ENCODE measurements at regions not wholly inside any gene's neighbourhood (a gene's known extent, or its start where the extent isn't known, plus 50 kb on each side); places are given as distances from the start of the nearest gene placed in this dataset.

DNA sequence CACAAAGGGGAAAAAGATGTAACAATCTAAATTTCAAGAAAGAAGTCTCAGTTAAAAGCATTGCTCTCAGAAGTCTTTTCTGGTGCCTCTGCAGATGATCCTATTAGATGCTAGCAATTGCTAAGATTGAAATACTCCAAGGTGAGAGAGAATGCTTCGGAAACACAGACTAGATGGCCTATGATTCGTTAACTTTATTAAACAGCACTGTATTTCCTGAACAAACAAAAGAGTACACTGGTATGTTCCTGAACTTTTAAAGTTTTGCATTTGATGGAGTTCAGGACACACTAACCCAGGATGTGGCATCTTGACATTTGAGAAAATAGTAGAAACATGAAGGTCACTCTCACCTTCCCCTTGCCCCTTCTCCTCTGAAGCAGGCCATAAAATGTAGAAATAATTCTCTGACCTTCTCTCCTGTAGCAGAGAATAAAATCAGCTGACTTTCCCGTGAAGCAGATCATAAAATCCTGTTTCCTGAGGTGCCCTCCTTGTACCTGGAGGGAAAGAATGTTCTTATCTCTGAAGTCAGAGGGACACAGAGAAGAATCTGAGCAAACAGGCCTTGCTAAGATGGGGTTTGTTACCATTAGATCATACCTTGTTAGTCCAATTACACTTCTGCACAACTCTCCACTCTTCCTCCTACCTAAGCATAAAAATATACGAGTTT, 142.9 kb upstream of the USP25 start:
- Histone ChIP-seq H3K9me3 (replicated peaks in 1 of 2; ENCODE audit: control insufficient read depth in 2 of 2, insufficient read depth in 1 of 2, low read depth in 1 of 2, low read length in 2 of 2) (no peaks in the 10 kb centered on the region), H4K91ac (ENCODE audit: low read depth, low read length, poor library complexity) (no peak overlapping the region), H3K4me1 (ENCODE audit: control insufficient read depth in 2 of 2, insufficient read depth in 1 of 2, low read depth in 1 of 2, low read length in 2 of 2) (peaks cover 0 to 6% of the 10 kb centered on the region in 2 donors), H3K27me3 (ENCODE audit: control insufficient read depth in 3 of 3, insufficient read depth in 3 of 3, low read depth in 1 of 3, low read length in 3 of 3) (peaks cover 0 to 8% (median 0%) of the 10 kb centered on the region in 3 experiments), H3K9ac (ENCODE audit: low read depth, low read length, poor library complexity) (no peak overlapping the region), H2BK5ac (ENCODE audit: low read length) (no peak overlapping the region), H4K8ac (ENCODE audit: low read depth, low read length) (no peak overlapping the region), H3K18ac (ENCODE audit: low read length) (no peak overlapping the region), H2AFZ (ENCODE audit: low read length) (no peak overlapping the region), H3K36me3 (replicated peaks in 1 of 2; ENCODE audit: control insufficient read depth in 2 of 2, insufficient read depth in 2 of 2, low read length in 2 of 2) (no peaks in the 10 kb centered on the region), H2BK120ac (ENCODE audit: low read depth, low read length) (no peak overlapping the region), H3K4me3 (ENCODE audit: low read length in 2 of 2) (no peak overlapping the region), H3K14ac (ENCODE audit: low read length) (no peak overlapping the region), H3K79me1 (ENCODE audit: low read depth, low read length) (no peaks in the 10 kb centered on the region), H3K23ac (ENCODE audit: low read depth, low read length, poor library complexity) (no peak overlapping the region), H3K4me2 (ENCODE audit: insufficient read depth, low read length, poor library complexity, severe bottlenecking) (no peak overlapping the region), H2BK15ac (ENCODE audit: low read length) (no peak overlapping the region), H2AK5ac (ENCODE audit: low read depth, low read length) (no peak overlapping the region), H2BK12ac (ENCODE audit: low read length) (no peak overlapping the region), H3K4ac (ENCODE audit: low read length) (no peak overlapping the region), H3K27ac (replicated peaks; ENCODE audit: low read length) (no peak overlapping the region)
- no peak for DNase-seq (ENCODE audit: low spot score)
- no CpG with 5 or more reads among the region's 4 CpGs for WGBS, 2 donors (ENCODE audit: extremely low coverage in 2 of 2, insufficient read length in 2 of 2, insufficient replicate concordance in 1 of 2)

DNA sequence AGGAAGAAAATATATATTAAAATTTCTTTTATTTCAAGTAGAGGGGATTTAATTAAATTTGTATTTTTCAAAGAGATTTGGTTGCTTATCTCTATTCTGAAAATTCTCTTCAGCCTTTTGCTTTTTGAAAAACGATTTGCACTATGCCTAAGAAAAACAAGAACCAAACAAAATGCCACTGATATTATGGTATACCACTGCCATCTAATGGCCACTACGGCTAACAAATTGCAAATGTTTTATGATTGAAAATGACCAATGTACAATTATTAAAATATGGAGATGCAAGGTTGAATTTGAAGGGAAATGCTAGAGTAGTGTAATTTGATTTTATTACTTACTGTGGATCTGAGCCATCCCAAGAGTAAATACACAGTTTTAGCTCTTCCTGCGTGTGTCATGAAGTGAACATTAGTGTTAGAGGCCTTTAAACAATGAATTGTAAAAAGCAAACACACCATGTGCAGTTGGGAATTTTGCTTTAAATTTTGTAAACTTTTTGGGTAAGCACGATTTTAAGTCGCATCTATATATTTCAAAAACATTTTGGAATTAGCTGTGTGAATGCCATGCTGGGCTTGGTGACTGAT, 137.4 kb upstream of the USP25 start:
- Histone ChIP-seq H2BK120ac (ENCODE audit: low read depth, low read length) (no peak overlapping the region), H3K9me3 (replicated peaks in 1 of 2; ENCODE audit: control insufficient read depth in 2 of 2, insufficient read depth in 1 of 2, low read depth in 1 of 2, low read length in 2 of 2) (no peaks in the 10 kb centered on the region), H4K8ac (ENCODE audit: low read depth, low read length) (no peak overlapping the region), H3K4ac (ENCODE audit: low read length) (no peak overlapping the region), H3K36me3 (replicated peaks in 1 of 2; ENCODE audit: control insufficient read depth in 2 of 2, insufficient read depth in 2 of 2, low read length in 2 of 2) (no peaks in the 10 kb centered on the region), H3K18ac (ENCODE audit: low read length) (no peak overlapping the region), H2BK5ac (ENCODE audit: low read length) (no peak overlapping the region), H3K4me1 (ENCODE audit: control insufficient read depth in 2 of 2, insufficient read depth in 1 of 2, low read depth in 1 of 2, low read length in 2 of 2) (peaks cover 0 to 6% of the 10 kb centered on the region in 2 donors), H3K14ac (ENCODE audit: low read length) (no peak overlapping the region), H3K9ac (ENCODE audit: low read depth, low read length, poor library complexity) (no peak overlapping the region), H3K27me3 (ENCODE audit: control insufficient read depth in 3 of 3, insufficient read depth in 3 of 3, low read depth in 1 of 3, low read length in 3 of 3) (peaks cover 0 to 2% (median 0%) of the 10 kb centered on the region in 3 experiments), H3K79me1 (ENCODE audit: low read depth, low read length) (no peaks in the 10 kb centered on the region), H2BK15ac (ENCODE audit: low read length) (no peak overlapping the region), H2BK12ac (ENCODE audit: low read length) (no peak overlapping the region), H3K4me2 (ENCODE audit: insufficient read depth, low read length, poor library complexity, severe bottlenecking) (no peak overlapping the region), H3K23ac (ENCODE audit: low read depth, low read length, poor library complexity) (no peak overlapping the region), H3K27ac (replicated peaks; ENCODE audit: low read length) (no peak overlapping the region), H2AFZ (ENCODE audit: low read length) (no peak overlapping the region), H2AK5ac (ENCODE audit: low read depth, low read length) (no peak overlapping the region), H3K4me3 (ENCODE audit: low read length in 2 of 2) (no peak overlapping the region), H4K91ac (ENCODE audit: low read depth, low read length, poor library complexity) (no peak overlapping the region)
- peak; percentile 36 for DNase-seq (ENCODE audit: low spot score)
- WGBS, 2 donors (ENCODE audit: extremely low coverage in 2 of 2, insufficient read length in 2 of 2, insufficient replicate concordance in 1 of 2): no CpG with 5 or more reads among the region's 5 CpGs

DNA sequence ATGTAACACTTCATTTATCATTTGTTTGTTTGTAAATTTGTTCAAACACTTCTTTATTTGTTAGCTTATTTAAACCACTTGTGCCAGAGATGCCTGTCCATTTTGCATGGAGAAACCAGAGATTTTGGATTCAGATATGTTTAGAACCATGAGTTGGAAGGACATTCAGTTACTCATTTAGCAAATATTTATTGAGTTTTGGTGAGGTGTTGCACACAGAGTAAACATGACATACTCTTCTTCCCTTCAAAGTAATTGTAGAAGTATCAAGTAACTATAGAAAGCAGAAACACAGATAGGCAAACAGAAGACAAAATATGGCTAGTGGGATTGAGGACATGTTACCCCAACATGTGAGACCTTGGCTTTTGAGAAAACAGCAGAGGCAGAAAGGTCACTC, 136.8 kb upstream of the USP25 start:
- no peak overlapping the region for H2AK5ac ChIP-seq (ENCODE audit: low read depth, low read length)

DNA sequence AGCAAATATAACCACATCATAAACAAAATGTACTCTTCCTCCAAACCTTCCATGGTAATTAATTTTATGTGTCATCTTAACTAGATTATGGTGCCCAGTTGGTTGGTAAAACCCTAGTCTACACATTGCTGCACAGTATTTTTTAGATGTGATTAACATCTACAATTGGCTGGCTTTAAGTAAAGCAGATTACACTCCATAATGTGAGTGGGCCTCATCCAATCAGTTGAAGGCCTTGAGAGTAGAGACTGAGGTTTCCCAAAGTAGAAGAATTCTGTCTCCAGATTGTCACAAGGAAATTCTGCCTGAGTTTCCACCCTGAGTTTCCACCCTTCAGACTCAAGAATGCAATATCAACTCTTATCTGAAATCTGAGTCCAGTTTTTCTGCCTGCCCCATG, 128.4 kb upstream of the USP25 start:
- no peak overlapping the region for H2AK5ac ChIP-seq (ENCODE audit: low read depth, low read length)
- H3K23ac ChIP-seq (ENCODE audit: low read depth, low read length, poor library complexity): no peak overlapping the region
- H3K14ac ChIP-seq (ENCODE audit: low read length): no peak overlapping the region
- no peak overlapping the region for H2BK5ac ChIP-seq (ENCODE audit: low read length)
- no peak overlapping the region for H2BK120ac ChIP-seq (ENCODE audit: low read depth, low read length)
- H3K18ac ChIP-seq (ENCODE audit: low read length): no peak overlapping the region
- no peak overlapping the region for H4K91ac ChIP-seq (ENCODE audit: low read depth, low read length, poor library complexity)
- no peak overlapping the region for H4K8ac ChIP-seq (ENCODE audit: low read depth, low read length)
- DNase-seq (ENCODE audit: low spot score): no peak
- no peak overlapping the region for H3K9ac ChIP-seq (ENCODE audit: low read depth, low read length, poor library complexity)
- H3K27ac ChIP-seq (replicated peaks; ENCODE audit: low read length): no peak overlapping the region
- no peak overlapping the region for H2AFZ ChIP-seq (ENCODE audit: low read length)
- no peak overlapping the region for H3K4ac ChIP-seq (ENCODE audit: low read length)
- no peak overlapping the region for H2BK15ac ChIP-seq (ENCODE audit: low read length)
- H3K79me1 ChIP-seq (ENCODE audit: low read depth, low read length): no peaks in the 10 kb centered on the region
- H3K4me1 ChIP-seq (ENCODE audit: control insufficient read depth in 2 of 2, insufficient read depth in 1 of 2, low read depth in 1 of 2, low read length in 2 of 2): no peaks in the 10 kb centered on the region
- no peak overlapping the region for H3K4me2 ChIP-seq (ENCODE audit: insufficient read depth, low read length, poor library complexity, severe bottlenecking)
- H3K27me3 ChIP-seq (ENCODE audit: control insufficient read depth in 3 of 3, insufficient read depth in 3 of 3, low read depth in 1 of 3, low read length in 3 of 3): no peaks in the 10 kb centered on the region
- H3K36me3 ChIP-seq (replicated peaks in 1 of 2; ENCODE audit: control insufficient read depth in 2 of 2, insufficient read depth in 2 of 2, low read length in 2 of 2): no peaks in the 10 kb centered on the region
- no peak overlapping the region for H3K4me3 ChIP-seq (ENCODE audit: low read length in 2 of 2)
- no peak overlapping the region for H2BK12ac ChIP-seq (ENCODE audit: low read length)
- no peaks in the 10 kb centered on the region for H3K9me3 ChIP-seq (replicated peaks in 1 of 2; ENCODE audit: control insufficient read depth in 2 of 2, insufficient read depth in 1 of 2, low read depth in 1 of 2, low read length in 2 of 2)

More for the DNA sequence above, 136.8 kb upstream of the USP25 start:
- Histone ChIP-seq H3K36me3 (replicated peaks in 1 of 2; ENCODE audit: control insufficient read depth in 2 of 2, insufficient read depth in 2 of 2, low read length in 2 of 2) (no peaks in the 10 kb centered on the region), H3K27ac (replicated peaks; ENCODE audit: low read length) (no peak overlapping the region), H3K4ac (ENCODE audit: low read length) (no peak overlapping the region), H2BK120ac (ENCODE audit: low read depth, low read length) (no peak overlapping the region), H3K79me1 (ENCODE audit: low read depth, low read length) (no peaks in the 10 kb centered on the region), H3K9ac (ENCODE audit: low read depth, low read length, poor library complexity) (no peak overlapping the region), H3K9me3 (replicated peaks in 1 of 2; ENCODE audit: control insufficient read depth in 2 of 2, insufficient read depth in 1 of 2, low read depth in 1 of 2, low read length in 2 of 2) (no peaks in the 10 kb centered on the region), H3K27me3 (ENCODE audit: control insufficient read depth in 3 of 3, insufficient read depth in 3 of 3, low read depth in 1 of 3, low read length in 3 of 3) (peaks cover 0 to 2% (median 0%) of the 10 kb centered on the region in 3 experiments), H2BK5ac (ENCODE audit: low read length) (no peak overlapping the region), H3K14ac (ENCODE audit: low read length) (no peak overlapping the region), H3K4me3 (ENCODE audit: low read length in 2 of 2) (no peak overlapping the region), H2BK12ac (ENCODE audit: low read length) (no peak overlapping the region), H4K91ac (ENCODE audit: low read depth, low read length, poor library complexity) (no peak overlapping the region), H3K23ac (ENCODE audit: low read depth, low read length, poor library complexity) (no peak overlapping the region), H3K4me2 (ENCODE audit: insufficient read depth, low read length, poor library complexity, severe bottlenecking) (no peak overlapping the region), H2BK15ac (ENCODE audit: low read length) (no peak overlapping the region), H3K4me1 (ENCODE audit: control insufficient read depth in 2 of 2, insufficient read depth in 1 of 2, low read depth in 1 of 2, low read length in 2 of 2) (peaks cover 0 to 6% of the 10 kb centered on the region in 2 donors), H3K18ac (ENCODE audit: low read length) (no peak overlapping the region), H4K8ac (ENCODE audit: low read depth, low read length) (no peak overlapping the region), H2AFZ (ENCODE audit: low read length) (no peak overlapping the region)
- DNase-seq (ENCODE audit: low spot score): no peak
